GM12892 (cell line): ENCODE measurements at regions not wholly inside any gene's neighbourhood (a gene's known extent, or its start where the extent isn't known, plus 50 kb on each side); places are given as distances from the start of the nearest gene placed in this dataset.

Source experiments
- POLR2A ChIP-seq: IDR thresholded peaks from 2 replicates; pipeline ENCODE4 v1.6.1; 2011; ENCODE audit warnings: low read depth, low read length, control low read depth
- POLR2AphosphoS5 ChIP-seq: IDR thresholded peaks from 2 replicates; pipeline ENCODE4 v1.6.1; 2011; ENCODE audit warnings: low read depth, low read length, control low read depth

DNA sequence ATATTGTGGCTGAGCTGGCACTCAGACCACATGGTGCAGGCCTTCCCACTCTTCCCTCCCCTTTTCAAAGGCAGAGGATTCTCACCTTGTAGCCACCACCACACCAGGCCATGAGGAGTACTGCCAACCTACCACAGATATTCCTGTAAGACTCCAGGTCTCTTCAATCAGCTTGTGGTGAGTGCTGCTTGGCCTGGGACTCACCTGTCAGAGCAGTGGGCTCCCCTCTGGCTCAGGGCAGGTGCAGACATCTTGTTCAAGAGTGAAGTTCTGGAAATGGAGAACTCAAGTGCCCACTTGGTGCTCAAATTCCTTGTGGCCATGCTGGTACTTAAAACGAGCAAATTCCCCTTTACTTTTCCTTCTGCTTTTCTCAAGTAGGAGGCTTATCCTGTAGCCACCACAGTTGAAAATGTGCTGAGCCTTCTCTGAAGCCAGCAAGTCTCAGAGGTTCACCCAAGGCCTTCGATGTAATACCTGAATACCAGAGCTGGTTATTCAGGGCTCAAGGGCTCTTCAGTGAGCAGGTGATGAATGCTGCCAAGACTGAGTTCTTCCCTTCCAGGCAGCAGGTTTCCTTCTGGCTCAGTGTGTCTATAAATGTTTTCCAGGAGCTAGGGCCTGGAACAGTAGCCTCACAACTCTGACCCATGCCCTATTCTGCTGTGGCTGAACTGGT, 212.9 kb downstream of the TEX13C start:
- TF ChIP-seq POLR2A (no peak), POLR2AphosphoS5 (no peak)
